Keratinocyte (primary cell): ENCODE measurements at regions not wholly inside any gene's neighbourhood (a gene's known extent, or its start where the extent isn't known, plus 50 kb on each side); places are given as distances from the start of the nearest gene placed in this dataset.
"Not testable (repeated sequence)": the region's sequence is repeated elsewhere in the genome, so short reads cannot be mapped to it uniquely, and the experiment has no call there.

Experiments used
- DNase-seq: peaks from one replicate; pipeline ENCODE4 v3.0.0-alpha.2; 2011; ENCODE audit warnings: low read depth, missing footprints, low spot score
- FAIRE-seq: peaks from 2 replicates; lab custom pipeline; 2011; peaks lifted over from hg19 to GRCh38; lab: Jason Lieb, UNC
- H2AFZ ChIP-seq: 2 replicates; pipeline ENCODE4 v1.6.0; 2012; ENCODE audit warnings: low read length, control low read depth, inconsistent platforms; ENCODE audit not compliant: control insufficient read depth
- H3K27ac ChIP-seq: 2 replicates; pipeline ENCODE4 v1.5.1; 2011; ENCODE audit warnings: low read length; ENCODE audit not compliant: control insufficient read depth, insufficient read depth
- H3K27me3 ChIP-seq: 3 replicates; pipeline ENCODE4 v1.6.0; 2011; ENCODE audit warnings: low read length; ENCODE audit not compliant: control insufficient read depth, insufficient read depth; ENCODE audit errors: extremely low read depth
- H3K36me3 ChIP-seq, 2 experiments: 2 replicates in 1 of 2; 3 replicates in 1 of 2; pipeline ENCODE4 v1.5.1; 2011; ENCODE audit warnings: low read length in 2 of 2, mild to moderate bottlenecking in 1 of 2; ENCODE audit not compliant: control insufficient read depth in 2 of 2, insufficient read depth in 2 of 2; ENCODE audit errors: extremely low read depth in 1 of 2
- H3K4me1 ChIP-seq: 3 replicates; pipeline ENCODE4 v1.5.1; 2011; ENCODE audit warnings: low read length; ENCODE audit not compliant: control insufficient read depth, insufficient read depth; ENCODE audit errors: extremely low read depth
- H3K4me2 ChIP-seq: 3 replicates; pipeline ENCODE4 v1.6.0; 2011; ENCODE audit warnings: low read depth, low read length; ENCODE audit not compliant: control insufficient read depth, insufficient read depth; ENCODE audit errors: extremely low read depth
- H3K4me3 ChIP-seq, 3 experiments: fragments of 200-600 bp in 1 of 3; sonication (generic) in 1 of 3; 2 replicates in 2 of 3; 3 replicates in 1 of 3; pipeline ENCODE4 v1.5.1; 2011 to 2016; ENCODE audit warnings: low read length in 3 of 3, mild to moderate bottlenecking in 3 of 3, control low read depth in 2 of 3, inconsistent platforms in 1 of 3, low read depth in 1 of 3, mixed read lengths in 1 of 3, mixed run types in 1 of 3, moderate library complexity in 1 of 3; ENCODE audit not compliant: control insufficient read depth in 2 of 3, insufficient read depth in 2 of 3; ENCODE audit errors: extremely low read depth in 1 of 3
- H3K79me2 ChIP-seq: 2 replicates; pipeline ENCODE4 v1.6.0; 2012; ENCODE audit warnings: low read length; ENCODE audit not compliant: control insufficient read depth, insufficient read depth
- H3K9ac ChIP-seq: 3 replicates; pipeline ENCODE4 v1.6.0; 2011; ENCODE audit warnings: low read length; ENCODE audit not compliant: control insufficient read depth, insufficient read depth; ENCODE audit errors: extremely low read depth
- H3K9me1 ChIP-seq: 3 replicates; pipeline ENCODE4 v1.6.0; 2011; ENCODE audit warnings: low read length; ENCODE audit not compliant: control insufficient read depth, insufficient read depth; ENCODE audit errors: extremely low read depth
- H3K9me3 ChIP-seq: 2 replicates; pipeline ENCODE4 v1.5.1; 2012; ENCODE audit warnings: low read depth, low read length; ENCODE audit not compliant: control insufficient read depth
- H4K20me1 ChIP-seq: 3 replicates; pipeline ENCODE4 v1.6.0; 2011; ENCODE audit warnings: low read length; ENCODE audit not compliant: control insufficient read depth, insufficient read depth; ENCODE audit errors: extremely low read depth
- EZH2 ChIP-seq: IDR thresholded peaks from one replicate; pipeline ENCODE4 v1.6.1; 2012; ENCODE audit warnings: inconsistent platforms, mild to moderate bottlenecking, low read length, moderate library complexity
- dilution Hi-C: fragments of 300-500 bp; cut with MboI; formaldehyde crosslinking; loops from one replicate; pipeline ENCODE4 v1.7.0; 2020; ENCODE audit warnings: low sequenced_read_pairs; ENCODE audit not compliant: extremely low pct_ligation_motif_present
- TF ChIP-seq, protein P1 (sequence below), 3 experiments: IDR thresholded peaks in 1 of 3; conservative IDR thresholded peaks in 1 of 3; optimal IDR thresholded peaks in 1 of 3; 2 replicates in 2 of 3; 3 replicates in 1 of 3; pipeline versions ENCODE3 to v1.5.1; 2011; ENCODE audit warnings: low read length in 3 of 3, mild to moderate bottlenecking in 3 of 3, moderate library complexity in 2 of 3, control low read depth in 1 of 3, inconsistent platforms in 1 of 3; ENCODE audit not compliant: insufficient read depth in 2 of 3; ENCODE audit errors: extremely low read depth in 1 of 3

DNA sequence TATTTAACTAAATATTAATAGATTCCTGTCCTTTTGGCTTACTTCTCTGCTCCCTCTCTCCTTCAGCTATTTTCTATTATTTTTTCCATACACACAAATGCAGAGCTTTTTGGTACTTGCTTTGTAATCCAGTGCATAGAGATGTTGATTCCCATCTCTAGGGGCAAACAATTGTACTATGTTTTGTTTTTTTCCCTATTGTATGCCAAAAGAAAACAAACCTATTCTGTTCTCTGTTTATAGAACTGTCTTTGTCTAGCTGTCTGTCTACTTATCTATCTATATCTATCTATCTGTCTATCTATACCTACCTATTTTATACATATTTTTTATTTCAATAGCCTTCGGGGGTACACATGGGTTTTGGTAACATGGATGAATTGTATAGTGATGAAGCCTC, 121.6 kb upstream of the LIFR start:
- no peak overlapping the region for H3K9ac ChIP-seq
- no peaks in the 10 kb centered on the region for H3K36me3 ChIP-seq
- no peaks in the 10 kb centered on the region for H3K9me3 ChIP-seq
- no peaks in the 10 kb centered on the region for H3K9me1 ChIP-seq
- H4K20me1 ChIP-seq = peaks cover 3% of the 10 kb centered on the region
- TF ChIP-seq, protein P1, sequence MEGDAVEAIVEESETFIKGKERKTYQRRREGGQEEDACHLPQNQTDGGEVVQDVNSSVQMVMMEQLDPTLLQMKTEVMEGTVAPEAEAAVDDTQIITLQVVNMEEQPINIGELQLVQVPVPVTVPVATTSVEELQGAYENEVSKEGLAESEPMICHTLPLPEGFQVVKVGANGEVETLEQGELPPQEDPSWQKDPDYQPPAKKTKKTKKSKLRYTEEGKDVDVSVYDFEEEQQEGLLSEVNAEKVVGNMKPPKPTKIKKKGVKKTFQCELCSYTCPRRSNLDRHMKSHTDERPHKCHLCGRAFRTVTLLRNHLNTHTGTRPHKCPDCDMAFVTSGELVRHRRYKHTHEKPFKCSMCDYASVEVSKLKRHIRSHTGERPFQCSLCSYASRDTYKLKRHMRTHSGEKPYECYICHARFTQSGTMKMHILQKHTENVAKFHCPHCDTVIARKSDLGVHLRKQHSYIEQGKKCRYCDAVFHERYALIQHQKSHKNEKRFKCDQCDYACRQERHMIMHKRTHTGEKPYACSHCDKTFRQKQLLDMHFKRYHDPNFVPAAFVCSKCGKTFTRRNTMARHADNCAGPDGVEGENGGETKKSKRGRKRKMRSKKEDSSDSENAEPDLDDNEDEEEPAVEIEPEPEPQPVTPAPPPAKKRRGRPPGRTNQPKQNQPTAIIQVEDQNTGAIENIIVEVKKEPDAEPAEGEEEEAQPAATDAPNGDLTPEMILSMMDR (optimal IDR thresholded peaks at IDR 0.05 in 1 of 3, IDR thresholded peaks at IDR 0.05 in 1 of 3, conservative IDR thresholded peaks at IDR 0.05 in 1 of 3; ENCODE audit: extremely low read depth in 1 of 3, insufficient read depth in 2 of 3, low read length in 3 of 3) = no peak
- no peak for TF ChIP-seq EZH2
- H3K4me3 ChIP-seq = no peak overlapping the region
- no peaks in the 10 kb centered on the region for H3K27me3 ChIP-seq
- H3K4me1 ChIP-seq = no peaks in the 10 kb centered on the region
- no peak for FAIRE-seq
- H2AFZ ChIP-seq = no peak overlapping the region
- H3K4me2 ChIP-seq = no peak overlapping the region
- no peaks in the 10 kb centered on the region for H3K79me2 ChIP-seq
- dilution Hi-C loops = no loop called here
- no peak overlapping the region for H3K27ac ChIP-seq
- DNase-seq = no peak

DNA sequence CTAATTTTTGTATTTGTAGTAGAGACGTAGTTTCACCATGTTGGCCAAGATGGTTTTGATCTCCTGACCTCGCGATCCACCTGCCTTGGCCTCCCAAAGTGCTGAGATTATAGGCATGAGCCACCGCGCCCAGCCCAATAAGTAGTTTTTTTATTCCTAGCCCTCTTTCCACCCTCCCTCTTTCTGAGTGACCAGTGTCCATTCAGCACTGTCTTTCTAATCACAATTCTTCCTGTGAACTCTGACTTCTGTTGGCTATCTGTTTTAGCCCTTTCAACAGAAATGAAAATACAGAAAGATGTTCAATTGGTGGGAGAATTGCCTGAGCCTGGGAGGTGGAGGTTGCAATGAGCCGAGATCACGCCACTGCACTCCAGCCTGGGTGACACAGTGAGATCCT, 122.3 kb upstream of the LIFR start:
- dilution Hi-C loops, FAIRE-seq, H3K27me3 ChIP-seq, H3K9ac ChIP-seq, H3K4me2 ChIP-seq, H3K4me1 ChIP-seq, H3K4me3 ChIP-seq, DNase-seq, H3K79me2 ChIP-seq, H3K9me1 ChIP-seq, H4K20me1 ChIP-seq, H3K27ac ChIP-seq, H3K36me3 ChIP-seq, H3K9me3 ChIP-seq, H2AFZ ChIP-seq: not testable (repeated sequence)

DNA sequence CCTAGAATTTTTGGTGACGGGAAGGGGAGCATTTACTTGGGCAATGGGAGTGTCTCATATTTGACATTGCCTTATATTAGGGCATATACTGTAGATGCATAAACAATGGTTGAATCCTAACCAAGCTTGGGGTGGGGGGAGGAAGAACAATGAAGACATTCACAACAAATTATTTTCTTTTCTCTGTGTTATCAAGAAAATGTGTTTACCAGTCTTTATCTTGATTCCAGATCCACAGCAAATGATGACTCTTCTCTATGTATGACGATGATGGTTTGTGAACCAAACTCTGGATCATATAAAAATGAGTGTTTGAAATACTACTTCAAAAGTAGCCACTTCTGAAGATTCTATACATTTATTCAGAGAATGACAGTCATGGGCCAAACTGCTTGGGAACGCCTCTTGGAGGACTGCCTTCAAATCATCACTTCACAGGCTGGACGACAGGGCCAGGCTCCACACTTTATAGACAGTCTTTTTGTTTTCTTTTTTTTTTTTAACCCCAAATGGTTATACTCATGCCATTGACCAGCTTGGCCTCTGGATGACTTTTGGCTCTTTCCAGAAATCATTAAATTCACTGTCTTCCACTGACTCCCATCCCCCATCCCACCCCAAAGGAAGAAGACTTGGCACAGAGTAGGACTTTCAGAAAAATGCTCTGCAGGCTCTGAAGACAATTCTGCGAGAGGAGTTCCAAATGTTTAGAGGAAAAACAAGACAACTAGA, 123.8 kb upstream of the LIFR start:
- FAIRE-seq = no peak
- dilution Hi-C loops = no loop called here
- Histone ChIP-seq H3K9ac (no peak overlapping the region), H3K9me1 (no peaks in the 10 kb centered on the region), H3K79me2 (no peaks in the 10 kb centered on the region), H3K9me3 (no peaks in the 10 kb centered on the region), H3K4me1 (no peaks in the 10 kb centered on the region), H3K27me3 (no peaks in the 10 kb centered on the region), H3K4me3 (no peak overlapping the region), H3K4me2 (no peak overlapping the region), H3K27ac (no peak overlapping the region), H3K36me3 (no peaks in the 10 kb centered on the region), H2AFZ (no peak overlapping the region), H4K20me1 (no peaks in the 10 kb centered on the region)
- no peak for DNase-seq
- TF ChIP-seq EZH2 = no peak
- TF ChIP-seq, protein P1 (optimal IDR thresholded peaks at IDR 0.05 in 1 of 3, IDR thresholded peaks at IDR 0.05 in 1 of 3, conservative IDR thresholded peaks at IDR 0.05 in 1 of 3; ENCODE audit: extremely low read depth in 1 of 3, insufficient read depth in 2 of 3, low read length in 3 of 3) = no peak
